ENCODE measurements at regions not wholly inside any gene's neighbourhood (a gene's known extent, or its start where the extent isn't known, plus 50 kb on each side); places are given as distances from the start of the nearest gene placed in this dataset.

DNA sequence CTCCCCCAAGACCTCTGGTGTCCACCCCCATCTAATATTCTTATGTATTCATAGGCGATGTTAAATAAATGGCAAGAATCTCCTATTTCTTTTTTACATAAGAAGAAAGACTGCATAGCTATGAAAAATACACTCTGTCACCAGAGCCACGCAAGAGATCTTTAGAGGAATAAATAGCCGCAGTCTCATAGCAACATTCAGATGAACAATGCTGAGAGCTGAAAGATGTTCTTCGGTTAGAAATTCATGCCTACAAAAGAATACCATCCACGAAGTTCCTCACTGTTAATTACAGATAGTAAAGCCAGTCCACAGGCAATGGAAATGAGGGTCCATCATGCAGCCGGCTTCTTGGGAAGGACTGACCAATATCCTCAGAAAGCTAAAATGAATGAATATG is 76.0 kb upstream of the SOD1 start:
- H3K36me3 Mint-ChIP-seq (ENCODE audit: insufficient read depth) = no peaks in the 10 kb centered on the region
- no peaks in the 10 kb centered on the region for H3K27me3 Mint-ChIP-seq (ENCODE audit: low read depth)
- no peak overlapping the region for H3K4me3 Mint-ChIP-seq
- peaks cover 3% of the 10 kb centered on the region for H3K4me1 Mint-ChIP-seq (ENCODE audit: low read depth)
- ATAC-seq = no peak
- DNase-seq = no peak
- H3K9me3 Mint-ChIP-seq = no peaks in the 10 kb centered on the region

DNA sequence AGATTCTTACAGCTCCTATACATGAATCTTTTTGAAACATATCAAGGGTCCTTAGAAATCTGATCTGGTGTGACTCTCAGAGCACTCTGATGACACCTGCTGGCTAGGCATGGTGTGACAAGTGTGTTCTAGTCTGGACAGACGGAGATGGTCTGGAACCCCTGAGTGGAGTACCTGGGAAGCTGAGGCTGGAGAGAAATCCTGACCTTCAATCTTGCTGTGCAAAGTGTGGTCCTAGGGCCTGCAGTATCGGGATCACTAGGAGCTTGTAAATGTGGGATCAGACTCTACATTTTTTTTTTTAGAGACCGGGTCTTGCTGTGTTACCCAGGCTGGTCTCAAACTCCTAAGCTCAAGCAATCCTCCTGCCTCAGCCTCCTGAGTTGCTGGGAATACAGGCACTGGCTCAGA is 78.6 kb upstream of the SOD1 start:
- peaks cover 3% of the 10 kb centered on the region for H3K4me1 Mint-ChIP-seq (ENCODE audit: low read depth)
- no peaks in the 10 kb centered on the region for H3K9me3 Mint-ChIP-seq
- no peak overlapping the region for H3K4me3 Mint-ChIP-seq
- no peaks in the 10 kb centered on the region for H3K36me3 Mint-ChIP-seq (ENCODE audit: insufficient read depth)
- DNase-seq (peak; percentile 78), ATAC-seq (peak; percentile 70 to 85)
- peaks cover 3% of the 10 kb centered on the region for H3K27me3 Mint-ChIP-seq (ENCODE audit: low read depth)

DNA sequence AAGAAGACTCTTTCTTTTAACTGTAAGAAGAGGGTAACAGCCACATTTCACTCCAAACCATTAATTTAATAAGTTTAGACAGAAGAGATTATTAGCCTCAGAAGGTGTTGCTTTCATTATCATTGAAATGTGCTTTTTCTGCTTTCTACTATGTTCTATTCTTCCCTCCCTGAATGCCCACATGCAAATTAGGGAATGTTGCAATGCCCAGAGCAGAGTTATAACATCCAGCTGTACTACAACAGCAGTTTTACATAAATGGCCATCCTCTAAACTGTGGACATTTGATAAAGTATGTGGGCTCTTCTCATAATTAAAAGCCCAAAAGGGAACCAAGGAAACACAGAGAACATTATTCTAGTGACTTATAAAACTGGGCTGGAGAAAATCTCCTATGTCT is 82.2 kb upstream of the SOD1 start:
- Mint-ChIP-seq H3K9me3 (no peaks in the 10 kb centered on the region), H3K36me3 (ENCODE audit: insufficient read depth) (no peaks in the 10 kb centered on the region), H3K27me3 (ENCODE audit: low read depth) (peaks cover 3% of the 10 kb centered on the region), H3K4me1 (ENCODE audit: low read depth) (peaks cover 3% of the 10 kb centered on the region), H3K4me3 (no peak overlapping the region)
- ATAC-seq (no peak), DNase-seq (no peak)

DNA sequence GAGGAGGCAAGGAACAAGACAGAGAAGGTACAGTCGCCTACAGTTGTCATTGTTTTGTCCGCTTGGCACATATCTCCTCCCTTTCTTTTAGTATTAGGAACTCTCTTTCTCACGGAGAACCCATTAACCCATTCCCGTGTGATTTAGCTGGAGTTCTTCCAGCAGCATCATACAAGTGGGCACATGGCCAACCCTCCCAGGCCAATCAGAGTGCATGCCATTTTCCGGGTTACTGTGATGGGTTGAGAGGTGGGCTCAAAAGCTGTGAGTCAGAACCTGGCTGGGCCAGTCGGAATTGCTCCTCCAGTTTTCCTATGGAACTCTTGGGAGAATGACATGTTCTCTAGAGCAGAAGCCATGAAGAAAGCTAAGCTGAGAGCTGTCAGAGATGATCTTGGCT is 83.1 kb upstream of the SOD1 start:
- ATAC-seq = no peak
- H3K9me3 Mint-ChIP-seq = no peaks in the 10 kb centered on the region

DNA sequence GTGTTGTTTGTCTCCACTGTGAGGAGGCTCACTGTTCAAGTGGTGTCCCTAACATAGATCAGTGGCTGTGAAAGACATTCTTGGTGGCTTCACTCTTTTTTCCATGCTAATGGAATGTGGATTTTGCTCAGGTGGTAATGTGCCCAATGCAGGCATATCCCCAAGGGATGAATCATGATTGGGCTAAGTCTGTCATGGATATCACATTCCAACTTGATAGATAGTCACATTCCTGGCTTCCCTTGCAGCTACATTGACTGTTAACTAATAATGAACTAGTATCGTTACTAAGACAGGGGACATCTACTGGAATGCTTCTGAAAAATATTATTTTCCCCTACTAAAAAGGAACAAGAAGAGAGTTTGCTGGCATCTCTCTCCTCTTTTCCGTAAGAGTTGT is 86.3 kb upstream of the SOD1 start:
- Mint-ChIP-seq H3K36me3 (ENCODE audit: insufficient read depth) (no peaks in the 10 kb centered on the region), H3K4me1 (ENCODE audit: low read depth) (no peaks in the 10 kb centered on the region), H3K27me3 (ENCODE audit: low read depth) (peaks cover 3% of the 10 kb centered on the region), H3K9me3 (no peaks in the 10 kb centered on the region), H3K4me3 (no peak overlapping the region)
- ATAC-seq = no peak
- DNase-seq = no peak

More for the DNA sequence above, 83.1 kb upstream of the SOD1 start:
- Mint-ChIP-seq H3K36me3 (ENCODE audit: insufficient read depth) (no peaks in the 10 kb centered on the region), H3K4me3 (no peak overlapping the region), H3K27me3 (ENCODE audit: low read depth) (peaks cover 3% of the 10 kb centered on the region), H3K4me1 (ENCODE audit: low read depth) (peaks cover 3% of the 10 kb centered on the region)
- no peak for DNase-seq

DNA sequence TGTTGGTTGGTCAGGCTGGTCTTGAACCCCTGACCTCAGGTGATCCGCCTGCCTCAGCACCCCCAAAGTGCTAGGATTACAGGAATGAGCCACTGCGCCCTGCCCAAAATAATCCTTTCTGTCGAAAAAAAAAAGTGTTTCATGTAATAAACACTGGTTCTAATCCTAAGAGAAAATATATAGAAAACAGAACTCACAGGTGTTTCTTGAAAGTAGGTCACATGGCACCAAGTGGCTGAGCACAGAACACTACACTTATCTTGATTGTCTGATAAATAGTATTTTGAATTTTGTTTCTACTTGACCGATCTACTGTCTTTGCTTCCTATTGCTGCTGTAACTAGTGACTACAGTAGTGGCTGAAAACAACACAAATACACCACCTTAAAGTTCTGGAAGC is 87.6 kb upstream of the SOD1 start:
- ATAC-seq = no peak
- no peaks in the 10 kb centered on the region for H3K9me3 Mint-ChIP-seq
- H3K27me3 Mint-ChIP-seq (ENCODE audit: low read depth) = no peaks in the 10 kb centered on the region

DNA sequence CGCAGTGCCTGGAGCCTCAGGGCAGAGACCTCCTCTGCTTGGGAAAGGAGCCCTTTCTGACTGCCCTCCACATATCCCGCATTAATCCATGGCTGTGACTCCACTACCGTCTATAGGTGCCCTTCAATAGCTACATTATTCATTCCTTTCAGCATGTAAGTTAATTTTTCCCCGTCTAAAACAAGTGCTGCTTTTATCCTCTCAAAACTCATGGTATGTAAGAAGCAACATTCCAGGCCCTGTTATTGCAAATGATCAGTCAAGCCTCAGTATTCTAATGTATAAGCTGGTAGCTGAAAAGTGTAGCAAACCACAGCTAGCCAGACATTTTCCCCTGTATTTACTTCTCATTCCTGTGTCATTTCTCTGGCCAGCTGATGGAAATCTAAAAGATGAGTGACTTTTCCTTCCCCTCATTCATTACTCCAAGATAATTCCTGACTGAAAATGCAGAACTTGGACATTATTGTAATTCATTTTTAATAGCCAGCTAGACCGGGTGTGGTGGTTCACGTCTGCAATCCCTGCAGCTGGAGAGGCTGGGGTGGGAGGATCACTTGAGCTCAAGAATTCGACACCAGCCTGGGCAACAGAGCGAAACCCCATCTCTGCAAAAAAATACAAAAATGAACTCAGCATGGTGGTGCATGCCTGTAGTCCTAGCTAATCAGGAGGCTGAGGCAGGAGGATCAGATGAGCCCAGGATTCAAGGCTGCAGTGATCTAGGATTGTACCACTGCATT is 88.5 kb upstream of the SOD1 start:
- no peaks in the 10 kb centered on the region for H3K4me1 Mint-ChIP-seq (ENCODE audit: low read depth)
- no peak overlapping the region for H3K4me3 Mint-ChIP-seq
- DNase-seq = no peak
- ATAC-seq = no peak
- H3K36me3 Mint-ChIP-seq (ENCODE audit: insufficient read depth) = no peaks in the 10 kb centered on the region
- H3K27me3 Mint-ChIP-seq (ENCODE audit: low read depth) = no peaks in the 10 kb centered on the region
- H3K9me3 Mint-ChIP-seq = no peaks in the 10 kb centered on the region

More for the DNA sequence above, 87.6 kb upstream of the SOD1 start:
- Mint-ChIP-seq H3K4me1 (ENCODE audit: low read depth) (no peaks in the 10 kb centered on the region), H3K4me3 (no peak overlapping the region), H3K36me3 (ENCODE audit: insufficient read depth) (no peaks in the 10 kb centered on the region)
- no peak for DNase-seq

DNA sequence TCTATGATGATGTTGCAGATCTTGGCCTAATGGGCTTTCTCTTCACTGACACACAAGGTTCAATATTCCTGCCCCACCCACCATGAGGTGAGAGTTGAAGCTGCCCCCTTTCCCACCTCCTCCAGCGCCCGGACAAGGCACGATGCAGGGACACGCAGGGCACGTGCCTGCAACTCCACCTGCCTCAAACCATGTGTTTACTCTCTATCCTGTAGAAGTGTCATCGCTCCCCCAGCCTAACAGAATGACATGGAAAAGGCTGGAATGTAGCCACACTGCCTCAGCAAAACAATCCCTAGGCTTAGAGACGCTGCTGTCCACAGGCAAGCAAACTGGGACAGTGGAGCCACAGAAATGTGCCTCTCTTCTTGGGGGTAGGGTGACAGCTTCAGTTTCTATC is 92.9 kb upstream of the SOD1 start:
- DNase-seq (no peak), ATAC-seq (no peak)
- Mint-ChIP-seq H3K36me3 (ENCODE audit: insufficient read depth) (no peaks in the 10 kb centered on the region), H3K9me3 (no peaks in the 10 kb centered on the region), H3K4me3 (no peak overlapping the region), H3K27me3 (ENCODE audit: low read depth) (no peaks in the 10 kb centered on the region), H3K4me1 (ENCODE audit: low read depth) (no peaks in the 10 kb centered on the region)

DNA sequence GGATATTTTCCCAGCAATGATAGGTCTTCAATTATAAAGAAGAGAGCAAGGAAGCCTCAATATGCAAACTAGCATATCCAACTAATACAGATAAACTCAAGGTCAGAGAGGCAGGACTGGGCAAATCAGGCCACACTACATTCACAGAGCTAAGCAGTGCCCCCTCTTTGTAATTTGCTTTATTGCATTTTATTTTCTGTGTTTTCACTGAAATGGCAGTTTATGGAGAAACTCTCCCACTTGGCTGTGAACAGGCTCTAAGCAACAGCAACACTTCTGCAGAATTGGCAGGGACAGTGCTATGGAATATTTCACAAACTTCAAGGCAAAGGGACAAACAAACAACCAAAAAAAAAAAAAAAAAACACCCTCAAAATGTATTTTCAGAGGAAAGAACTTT is 93.4 kb upstream of the SOD1 start:
- ATAC-seq (no peak), DNase-seq (no peak)
- Mint-ChIP-seq H3K4me3 (no peak overlapping the region), H3K4me1 (ENCODE audit: low read depth) (no peaks in the 10 kb centered on the region), H3K27me3 (ENCODE audit: low read depth) (no peaks in the 10 kb centered on the region), H3K9me3 (no peaks in the 10 kb centered on the region), H3K36me3 (ENCODE audit: insufficient read depth) (no peaks in the 10 kb centered on the region)

DNA sequence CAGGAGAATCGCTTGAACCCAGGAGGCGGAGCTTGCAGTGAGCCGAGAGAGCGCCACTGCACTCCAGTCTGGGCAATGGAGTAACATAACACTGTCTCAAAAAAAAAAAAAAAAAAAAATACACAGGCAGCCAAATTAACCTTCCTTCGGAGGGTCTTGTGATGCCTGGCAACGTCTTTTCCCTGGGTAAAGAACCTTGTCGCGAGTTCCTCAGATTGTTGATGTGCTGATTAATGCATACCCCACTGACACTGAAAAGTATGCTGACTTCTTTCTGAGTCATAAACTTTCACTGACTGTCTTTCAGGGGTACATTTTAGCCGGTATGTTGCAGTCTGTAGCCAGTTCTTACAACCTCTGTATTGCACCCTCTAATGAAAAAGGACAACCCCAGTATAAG is 95.1 kb upstream of the SOD1 start:
- Mint-ChIP-seq H3K9me3 (no peaks in the 10 kb centered on the region), H3K4me1 (ENCODE audit: low read depth) (peaks cover 10% of the 10 kb centered on the region), H3K27me3 (ENCODE audit: low read depth) (peaks cover 2% of the 10 kb centered on the region), H3K4me3 (no peak overlapping the region), H3K36me3 (ENCODE audit: insufficient read depth) (no peaks in the 10 kb centered on the region)
- DNase-seq (no peak), ATAC-seq (no peak)

DNA sequence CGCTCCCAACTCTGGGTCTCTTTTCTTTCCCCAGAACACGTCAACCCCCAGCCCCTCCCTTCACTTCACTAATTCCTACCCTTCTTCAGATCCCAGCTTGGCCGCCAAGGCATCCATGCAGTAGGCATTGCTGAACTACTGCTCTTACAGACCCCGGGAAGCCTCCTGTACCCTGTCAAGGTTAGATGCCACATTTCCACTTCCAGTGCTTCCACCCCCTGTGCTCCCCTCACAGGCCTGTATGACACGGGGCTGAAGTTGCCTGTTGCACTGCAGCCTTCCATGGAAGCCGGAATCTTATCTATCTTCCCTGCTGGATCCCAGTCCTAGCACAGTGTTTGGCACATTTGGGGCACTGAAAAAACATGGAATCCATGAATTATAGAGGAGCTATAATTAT is 99.0 kb upstream of the SOD1 start:
- H3K4me1 Mint-ChIP-seq (ENCODE audit: low read depth) = peaks cover 23% of the 10 kb centered on the region
- peak overlapping the region; percentile 87 for H3K4me3 Mint-ChIP-seq
- ATAC-seq (no peak), DNase-seq (no peak)
- H3K9me3 Mint-ChIP-seq = no peaks in the 10 kb centered on the region
- peaks cover 23% of the 10 kb centered on the region for H3K27me3 Mint-ChIP-seq (ENCODE audit: low read depth)
- H3K36me3 Mint-ChIP-seq (ENCODE audit: insufficient read depth) = no peaks in the 10 kb centered on the region

DNA sequence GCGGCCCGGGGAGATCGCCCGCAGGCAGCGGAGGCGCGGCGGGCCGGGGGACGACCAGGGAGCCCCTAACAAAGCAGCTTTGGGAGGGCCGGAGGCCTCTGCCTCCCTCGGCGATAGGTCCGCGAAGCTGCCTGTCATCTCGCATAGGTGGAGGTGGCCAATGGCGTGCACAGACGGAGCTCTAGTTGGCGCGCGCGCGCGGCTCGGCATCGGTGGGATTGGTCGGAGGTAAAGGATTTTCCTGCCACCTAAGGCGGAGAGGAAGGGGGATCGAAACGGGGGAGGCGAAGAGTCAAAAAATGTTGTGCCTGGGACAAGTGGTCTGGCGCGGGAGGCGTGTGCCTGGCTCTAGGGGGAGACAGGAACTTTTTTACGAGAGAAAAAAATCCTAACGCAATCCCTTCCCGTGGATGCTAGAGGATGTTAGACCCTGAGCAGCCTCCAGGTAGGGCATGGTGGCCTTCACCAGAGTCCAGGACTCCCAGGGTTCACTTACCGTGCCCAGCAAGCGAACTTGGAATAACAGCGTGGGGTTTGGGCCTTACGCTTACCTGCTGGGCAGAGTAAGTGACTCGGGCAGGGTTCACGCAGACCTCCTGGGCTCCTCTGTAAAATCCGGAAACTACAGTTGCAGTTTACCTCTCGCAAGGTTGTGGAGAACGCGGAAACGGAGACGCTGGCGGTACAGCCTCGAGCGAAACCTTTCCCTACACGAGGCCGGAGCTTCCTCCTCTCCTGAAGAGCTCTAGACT is 99.9 kb upstream of the SOD1 start:
- DNase-seq = peak; percentile 90

DNA sequence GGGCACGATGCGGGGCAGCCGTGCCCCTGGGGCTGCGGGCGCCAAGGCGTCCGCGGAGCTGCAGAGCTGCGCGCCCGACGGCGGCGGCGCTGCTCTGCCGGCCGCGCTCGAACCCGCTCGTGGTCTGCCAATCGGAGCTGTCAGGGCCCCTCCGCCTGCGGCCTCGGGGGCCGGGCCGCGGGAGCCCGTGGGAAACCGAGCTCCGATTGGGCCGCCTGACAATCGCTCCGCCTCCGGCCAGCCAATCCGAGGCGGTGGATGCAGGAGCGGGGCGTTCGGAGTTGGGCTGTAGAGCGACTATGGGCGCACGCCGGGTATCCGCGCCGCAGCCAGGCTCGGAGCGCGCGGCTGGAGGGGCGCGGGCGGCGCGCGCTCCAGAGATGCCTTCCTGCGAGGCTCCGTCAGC is 100.5 kb upstream of the SOD1 start:
- no peaks in the 10 kb centered on the region for H3K36me3 Mint-ChIP-seq (ENCODE audit: insufficient read depth)
- H3K27me3 Mint-ChIP-seq (ENCODE audit: low read depth) = peaks cover 28% of the 10 kb centered on the region
- no peaks in the 10 kb centered on the region for H3K9me3 Mint-ChIP-seq
- ATAC-seq = peak; percentile 88 to 89
- H3K4me1 Mint-ChIP-seq (ENCODE audit: low read depth) = peaks cover 38% of the 10 kb centered on the region
- H3K4me3 Mint-ChIP-seq = peak overlapping the region; percentile 87
- peak; percentile 88 for DNase-seq

More for the DNA sequence above, 99.9 kb upstream of the SOD1 start:
- H3K4me1 Mint-ChIP-seq (ENCODE audit: low read depth) = peaks cover 32% of the 10 kb centered on the region
- peaks cover 28% of the 10 kb centered on the region for H3K27me3 Mint-ChIP-seq (ENCODE audit: low read depth)
- H3K36me3 Mint-ChIP-seq (ENCODE audit: insufficient read depth) = no peaks in the 10 kb centered on the region
- no peaks in the 10 kb centered on the region for H3K9me3 Mint-ChIP-seq
- peak overlapping the region; percentile 87 for H3K4me3 Mint-ChIP-seq
- peak; percentile 85 to 86 for ATAC-seq

DNA sequence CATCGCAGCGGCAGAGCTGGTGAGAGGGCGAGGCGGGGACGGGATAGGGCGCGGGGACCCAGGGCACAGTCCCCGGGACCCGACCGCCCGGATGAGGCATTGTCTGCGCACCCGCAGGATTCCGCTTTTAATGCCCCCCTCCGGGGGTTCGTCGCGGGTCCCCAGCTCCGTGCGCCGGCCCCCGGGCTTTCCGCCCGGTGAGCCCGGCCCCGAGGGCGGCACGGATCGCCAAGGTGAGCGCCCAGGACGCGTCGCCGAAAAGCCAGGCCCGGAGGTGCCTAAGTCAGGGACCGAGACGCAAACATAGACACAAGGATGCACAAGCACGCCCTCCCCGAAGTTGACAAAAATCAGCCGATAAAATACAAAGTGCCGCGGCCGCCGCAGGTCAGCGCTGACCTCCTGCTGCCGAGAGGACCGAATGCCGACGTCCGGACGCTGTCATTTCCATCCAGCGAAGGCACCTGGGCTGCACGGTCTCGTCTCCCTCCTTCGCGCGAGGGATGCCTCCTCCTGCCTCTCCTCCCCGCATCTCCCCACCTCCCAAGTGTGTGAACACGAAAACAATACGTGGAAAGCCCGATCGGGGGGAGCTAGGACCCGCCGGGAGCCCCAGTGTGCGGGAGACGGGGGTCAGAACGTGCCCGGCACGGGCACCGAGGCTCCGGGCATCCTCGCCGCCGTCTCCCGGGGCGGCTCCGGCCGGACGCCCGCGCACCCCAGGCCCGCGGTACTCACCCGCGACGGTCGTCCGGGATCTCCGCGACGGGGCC is 101.1 kb upstream of the SOD1 start:
- Mint-ChIP-seq H3K36me3 (ENCODE audit: insufficient read depth) (no peaks in the 10 kb centered on the region), H3K4me1 (ENCODE audit: low read depth) (peaks cover 42% of the 10 kb centered on the region), H3K9me3 (no peaks in the 10 kb centered on the region), H3K4me3 (peak overlapping the region; percentile 82), H3K27me3 (ENCODE audit: low read depth) (peaks cover 28% of the 10 kb centered on the region)
- ATAC-seq (peak; percentile 8 to 12), DNase-seq (peak; percentile 32)
